HuH-7.5 (cell line): ENCODE measurements at regions not wholly inside any gene's neighbourhood (a gene's known extent, or its start where the extent isn't known, plus 50 kb on each side); places are given as distances from the start of the nearest gene placed in this dataset.

Experiments used
- DNase-seq: peaks from one replicate; pipeline ENCODE4 v3.0.0; 2011; ENCODE audit warnings: low spot score

GRCh38 chr7:46879783-46880182 lies 702.1 kb downstream of the TNS3 start:
- no peak for DNase-seq

- no peak for DNase-seq
Measured at GRCh38 chr7:46871516-46871915, 710.4 kb downstream of the TNS3 start.

GRCh38 chr7:46864716-46865115 lies 717.2 kb downstream of the TNS3 start:
- DNase-seq: no peak

- DNase-seq: no peak
Measured at GRCh38 chr7:46859963-46860475, 721.9 kb downstream of the TNS3 start.

- DNase-seq: no peak
Measured at GRCh38 chr7:46855851-46856250, 726.1 kb downstream of the TNS3 start.

- no peak for DNase-seq
Measured at GRCh38 chr7:46854958-46855473, 726.9 kb downstream of the TNS3 start.

- DNase-seq: no peak
Measured at GRCh38 chr7:46853451-46853850, 728.5 kb downstream of the TNS3 start.

GRCh38 chr7:46852795-46853194 lies 729.1 kb downstream of the TNS3 start:
- no peak for DNase-seq

GRCh38 chr7:46850563-46851330 lies 731.2 kb downstream of the TNS3 start:
- DNase-seq: no peak

- no peak for DNase-seq
Measured at GRCh38 chr7:46848944-46849343, 733.0 kb downstream of the TNS3 start.

- no peak for DNase-seq
Measured at GRCh38 chr7:46848311-46848710, 733.6 kb downstream of the TNS3 start.

- DNase-seq: no peak
Measured at GRCh38 chr7:46847126-46847525, 734.8 kb downstream of the TNS3 start.

- no peak for DNase-seq
Measured at GRCh38 chr7:46844486-46844885, 737.4 kb downstream of the TNS3 start.

- DNase-seq: no peak
Measured at GRCh38 chr7:46841248-46841647, 740.7 kb downstream of the TNS3 start.

- DNase-seq: no peak
Measured at GRCh38 chr7:46839651-46840050, 742.3 kb downstream of the TNS3 start.

GRCh38 chr7:46838463-46838862 lies 743.4 kb downstream of the TNS3 start:
- DNase-seq: no peak

GRCh38 chr7:46835556-46835955 lies 746.4 kb downstream of the TNS3 start:
- DNase-seq: no peak

GRCh38 chr7:46834921-46835320 lies 747.0 kb downstream of the TNS3 start:
- no peak for DNase-seq

- no peak for DNase-seq
Measured at GRCh38 chr7:46833197-46833596, 748.7 kb downstream of the TNS3 start.

GRCh38 chr7:46832136-46832535 lies 749.8 kb downstream of the TNS3 start:
- no peak for DNase-seq

- DNase-seq: no peak
Measured at GRCh38 chr7:46819819-46820218, 762.1 kb downstream of the TNS3 start.

- DNase-seq: no peak
Measured at GRCh38 chr7:46814516-46815250, 767.2 kb downstream of the TNS3 start.

GRCh38 chr7:46812101-46812675 lies 769.7 kb downstream of the TNS3 start:
- DNase-seq: no peak
